ENCODE measurements at regions not wholly inside any gene's neighbourhood (a gene's known extent, or its start where the extent isn't known, plus 50 kb on each side); places are given as distances from the start of the nearest gene placed in this dataset.

- H4K20me1 ChIP-seq (ENCODE audit: insufficient read depth), result no peaks in the 10 kb centered on the region
- ChIA-PET RAD21 (ENCODE audit: low non-redundant PET in 1 of 2, low total read pairs in 2 of 2, uncharacterized antibody in 2 of 2, unreplicated experiment in 2 of 2) (no interaction called here), POLR2A (interaction anchor here (0.6 to 1.1 kb wide), 2 partner anchors 130 to 377 kb away, joined by 3 read pairs; partner anchors contain the start of gene NAMPT), CTCF (interaction anchor here (2.0 kb wide), 1 partner anchor 47 kb away, joined by 4 read pairs; no protein-coding TSS in a partner anchor)
- H3K9ac ChIP-seq (ENCODE audit: low read length), result no peak overlapping the region
- H3K27ac ChIP-seq (ENCODE audit: low read depth, low read length), result no peak overlapping the region
- peaks cover 0 to 5% of the 10 kb centered on the region in 2 experiments; a peak in 1 of 4 replicates for H3K4me1 ChIP-seq (ENCODE audit: control insufficient read depth in 1 of 2, insufficient read depth in 2 of 2, low read length in 2 of 2)
- H3K9me3 ChIP-seq (ENCODE audit: control insufficient read depth in 1 of 2, insufficient read depth in 1 of 2, low read depth in 1 of 2, low read length in 2 of 2), result no peaks in the 10 kb centered on the region
- no peaks in the 10 kb centered on the region for H3K36me3 ChIP-seq (ENCODE audit: control insufficient read depth in 1 of 2, insufficient read depth in 2 of 2, low read length in 2 of 2)
- no peak for TF ChIP-seq JUND (IDR thresholded peaks at IDR 0.05)
- no TSS peak for BruUV-seq (replicated peaks)
- H3K4me2 ChIP-seq (ENCODE audit: low read length), result no peak overlapping the region
- DNase-seq (ENCODE audit: low read depth, low spot score) (no peak), ATAC-seq (no peak)
- no peaks in the 10 kb centered on the region for H3K79me2 ChIP-seq (ENCODE audit: insufficient read depth, low read length)
- no peak overlapping the region for H3K4me3 ChIP-seq (replicated peaks in 1 of 2; ENCODE audit: low read depth in 1 of 2, low read length in 2 of 2)
- no peaks in the 10 kb centered on the region for H3K27me3 ChIP-seq (ENCODE audit: insufficient read depth, low read length)
- no peak overlapping the region for H2AFZ ChIP-seq (ENCODE audit: low read depth, low read length, poor library complexity, severe bottlenecking)
- intact Hi-C loops (cut with micrococcal nuclease), result no loop called here
- no peaks in the 10 kb centered on the region for H3K9me2 ChIP-seq (ENCODE audit: insufficient read depth)
Observed at GRCh38 chr7:106415433-106415832, 130.7 kb upstream of the NAMPT start.

DNA sequence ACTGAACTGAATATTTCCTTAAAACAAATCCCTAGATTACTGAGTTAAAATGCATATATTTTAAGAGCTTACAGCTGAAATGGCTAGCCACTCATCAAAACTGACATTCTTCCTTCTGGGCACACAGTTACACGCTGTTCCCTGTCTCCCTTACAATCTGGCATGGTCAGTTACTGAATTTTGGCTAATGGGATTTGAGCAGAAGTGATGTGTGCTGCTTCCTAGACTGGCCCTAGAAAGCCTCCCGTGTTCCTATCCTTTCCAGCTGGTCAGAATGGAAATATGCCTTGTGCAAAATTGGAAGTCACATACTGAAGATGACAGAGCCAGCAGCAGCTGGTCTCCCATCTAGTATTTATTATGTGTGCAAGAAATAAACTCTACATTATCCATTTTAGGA, 128.7 kb upstream of the NAMPT start:
- no peaks in the 10 kb centered on the region for H3K9me3 ChIP-seq (ENCODE audit: control insufficient read depth in 1 of 2, insufficient read depth in 1 of 2, low read depth in 1 of 2, low read length in 2 of 2)
- H3K4me2 ChIP-seq (ENCODE audit: low read length), result no peak overlapping the region
- DNase-seq (ENCODE audit: low read depth, low spot score) (no peak), ATAC-seq (no peak)
- H3K79me2 ChIP-seq (ENCODE audit: insufficient read depth, low read length), result no peaks in the 10 kb centered on the region
- ChIA-PET POLR2A (no interaction called here), CTCF (interaction anchor here (2.0 kb wide), 1 partner anchor 49 kb away, joined by 4 read pairs; no protein-coding TSS in a partner anchor), RAD21 (ENCODE audit: low non-redundant PET in 1 of 2, low total read pairs in 2 of 2, uncharacterized antibody in 2 of 2, unreplicated experiment in 2 of 2) (no interaction called here)
- H3K4me1 ChIP-seq (ENCODE audit: control insufficient read depth in 1 of 2, insufficient read depth in 2 of 2, low read length in 2 of 2), result peaks cover 0 to 5% of the 10 kb centered on the region in 2 experiments; a peak in 1 of 4 replicates
- 0 out of 2 replicates have a peak, but pooled peaks cover 2% of the 10 kb centered on the region for H3K9me2 ChIP-seq (ENCODE audit: insufficient read depth)
- H3K27me3 ChIP-seq (ENCODE audit: insufficient read depth, low read length), result no peaks in the 10 kb centered on the region
- H3K4me3 ChIP-seq (replicated peaks in 1 of 2; ENCODE audit: low read depth in 1 of 2, low read length in 2 of 2), result no peak overlapping the region
- no peak overlapping the region for H2AFZ ChIP-seq (ENCODE audit: low read depth, low read length, poor library complexity, severe bottlenecking)
- H3K27ac ChIP-seq (ENCODE audit: low read depth, low read length), result no peak overlapping the region
- H4K20me1 ChIP-seq (ENCODE audit: insufficient read depth), result no peaks in the 10 kb centered on the region
- intact Hi-C loops (cut with micrococcal nuclease), result no loop called here
- H3K9ac ChIP-seq (ENCODE audit: low read length), result no peak overlapping the region
- H3K36me3 ChIP-seq (ENCODE audit: control insufficient read depth in 1 of 2, insufficient read depth in 2 of 2, low read length in 2 of 2), result no peaks in the 10 kb centered on the region
- BruUV-seq (replicated peaks), result no TSS peak
- TF ChIP-seq, protein P1, sequence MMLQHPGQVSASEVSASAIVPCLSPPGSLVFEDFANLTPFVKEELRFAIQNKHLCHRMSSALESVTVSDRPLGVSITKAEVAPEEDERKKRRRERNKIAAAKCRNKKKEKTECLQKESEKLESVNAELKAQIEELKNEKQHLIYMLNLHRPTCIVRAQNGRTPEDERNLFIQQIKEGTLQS (IDR thresholded peaks at IDR 0.05), result no peak
- TF ChIP-seq MAX (IDR thresholded peaks at IDR 0.05) (no peak), YY1 (IDR thresholded peaks at IDR 0.05; ENCODE audit: extremely low read depth, insufficient replicate concordance, low read depth, low read length) (no peak), FOSL1 (IDR thresholded peaks at IDR 0.05; ENCODE audit: low read depth) (no peak), ZFX (IDR thresholded peaks at IDR 0.05) (no peak), POLR2A (IDR thresholded peaks at IDR 0.05; ENCODE audit: borderline replicate concordance, extremely low read depth, insufficient read depth, insufficient read length) (no peak), SRF (IDR thresholded peaks at IDR 0.05; ENCODE audit: low read depth) (no peak), EZH2 (IDR thresholded peaks at IDR 0.05) (no peak), ELF1 (IDR thresholded peaks at IDR 0.05; ENCODE audit: borderline replicate concordance, low read depth) (no peak), ZNF274 (IDR thresholded peaks at IDR 0.05; ENCODE audit: low read depth, low read length) (no peak), JUND (IDR thresholded peaks at IDR 0.05) (no peak), ZBTB33 (IDR thresholded peaks at IDR 0.05; ENCODE audit: extremely low read depth, insufficient replicate concordance, low read length) (no peak)
- TF ChIP-seq, protein P2, sequence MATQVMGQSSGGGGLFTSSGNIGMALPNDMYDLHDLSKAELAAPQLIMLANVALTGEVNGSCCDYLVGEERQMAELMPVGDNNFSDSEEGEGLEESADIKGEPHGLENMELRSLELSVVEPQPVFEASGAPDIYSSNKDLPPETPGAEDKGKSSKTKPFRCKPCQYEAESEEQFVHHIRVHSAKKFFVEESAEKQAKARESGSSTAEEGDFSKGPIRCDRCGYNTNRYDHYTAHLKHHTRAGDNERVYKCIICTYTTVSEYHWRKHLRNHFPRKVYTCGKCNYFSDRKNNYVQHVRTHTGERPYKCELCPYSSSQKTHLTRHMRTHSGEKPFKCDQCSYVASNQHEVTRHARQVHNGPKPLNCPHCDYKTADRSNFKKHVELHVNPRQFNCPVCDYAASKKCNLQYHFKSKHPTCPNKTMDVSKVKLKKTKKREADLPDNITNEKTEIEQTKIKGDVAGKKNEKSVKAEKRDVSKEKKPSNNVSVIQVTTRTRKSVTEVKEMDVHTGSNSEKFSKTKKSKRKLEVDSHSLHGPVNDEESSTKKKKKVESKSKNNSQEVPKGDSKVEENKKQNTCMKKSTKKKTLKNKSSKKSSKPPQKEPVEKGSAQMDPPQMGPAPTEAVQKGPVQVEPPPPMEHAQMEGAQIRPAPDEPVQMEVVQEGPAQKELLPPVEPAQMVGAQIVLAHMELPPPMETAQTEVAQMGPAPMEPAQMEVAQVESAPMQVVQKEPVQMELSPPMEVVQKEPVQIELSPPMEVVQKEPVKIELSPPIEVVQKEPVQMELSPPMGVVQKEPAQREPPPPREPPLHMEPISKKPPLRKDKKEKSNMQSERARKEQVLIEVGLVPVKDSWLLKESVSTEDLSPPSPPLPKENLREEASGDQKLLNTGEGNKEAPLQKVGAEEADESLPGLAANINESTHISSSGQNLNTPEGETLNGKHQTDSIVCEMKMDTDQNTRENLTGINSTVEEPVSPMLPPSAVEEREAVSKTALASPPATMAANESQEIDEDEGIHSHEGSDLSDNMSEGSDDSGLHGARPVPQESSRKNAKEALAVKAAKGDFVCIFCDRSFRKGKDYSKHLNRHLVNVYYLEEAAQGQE (IDR thresholded peaks at IDR 0.05; ENCODE audit: low read depth), result no peak

All from HCT116 (cell line).